Hematopoietic multipotent progenitor cell (in vitro differentiated cells): ENCODE measurements at regions not wholly inside any gene's neighbourhood (a gene's known extent, or its start where the extent isn't known, plus 50 kb on each side); places are given as distances from the start of the nearest gene placed in this dataset.
"Not testable (repeated sequence)": the region's sequence is repeated elsewhere in the genome, so short reads cannot be mapped to it uniquely, and the experiment has no call there.

ENCODE experiments used
- DNase-seq, 3 donors: peaks; one replicate each; pipeline ENCODE4 v3.0.0-alpha.2; 2011 to 2015; ENCODE audit warnings: low read depth in 2 of 3, low spot score in 2 of 3

DNA sequence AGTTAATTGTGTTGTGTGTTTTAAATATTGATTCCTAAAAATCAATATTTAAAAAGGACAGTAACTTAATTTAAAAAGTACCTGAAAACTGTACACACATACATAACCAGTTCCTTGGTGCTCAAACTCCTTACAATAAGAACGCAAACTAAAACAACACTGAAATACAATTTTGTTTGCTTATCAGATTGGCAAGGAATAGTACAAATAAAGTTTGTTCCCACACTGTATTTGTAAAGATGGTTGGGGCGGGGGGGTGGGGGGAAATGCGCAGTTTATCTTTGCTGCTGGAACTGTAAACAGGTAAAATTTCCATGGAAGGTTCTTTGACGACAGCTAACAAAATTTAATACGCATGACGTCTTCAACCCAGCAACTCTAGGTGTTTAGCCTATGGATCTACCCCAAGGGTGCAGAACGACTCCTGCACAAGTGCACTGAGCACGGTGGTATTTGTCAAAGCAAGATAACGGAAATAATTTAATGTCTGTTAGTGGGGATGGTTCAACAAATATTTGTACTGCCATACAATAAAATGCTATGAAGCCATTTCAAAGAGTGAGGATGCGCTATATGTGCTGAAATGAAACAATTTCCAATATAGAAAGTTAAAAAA lies 96.5 kb downstream of the ING1 start:
- no peak for DNase-seq

DNA sequence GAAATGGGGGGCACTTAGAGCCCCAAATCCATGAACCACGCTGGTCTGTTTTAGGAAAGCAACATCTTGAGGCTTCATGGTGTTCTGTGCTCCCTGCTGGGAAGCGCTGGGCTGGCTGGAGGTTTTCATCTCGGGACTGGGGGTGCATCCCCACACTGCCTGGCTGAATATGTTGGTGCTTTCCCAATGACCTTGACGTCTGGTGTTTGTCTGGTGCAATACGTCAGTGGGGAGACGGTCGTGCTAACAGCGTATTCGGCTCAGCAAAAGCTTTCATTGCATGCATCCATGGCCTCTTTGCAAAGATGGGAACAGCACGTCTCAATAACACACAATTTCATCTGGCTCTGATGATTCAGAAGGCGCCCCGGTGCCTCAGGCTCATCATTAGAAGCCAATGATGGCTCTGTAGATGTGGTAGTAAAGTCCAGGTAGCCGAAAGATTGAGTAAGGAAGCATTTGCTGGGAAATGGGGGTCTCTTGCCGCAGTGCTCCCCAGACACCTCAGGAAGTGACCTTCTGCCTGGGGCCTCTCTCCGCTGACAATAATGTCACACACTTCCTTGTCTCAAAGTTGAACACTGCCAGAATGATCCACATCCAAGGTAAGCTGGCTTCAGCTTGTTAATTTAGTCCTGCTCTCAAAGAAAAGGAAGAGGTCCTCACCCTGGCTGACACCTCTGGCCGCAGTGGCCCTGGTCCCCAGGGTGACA lies 97.7 kb downstream of the ING1 start:
- DNase-seq = no peak

DNA sequence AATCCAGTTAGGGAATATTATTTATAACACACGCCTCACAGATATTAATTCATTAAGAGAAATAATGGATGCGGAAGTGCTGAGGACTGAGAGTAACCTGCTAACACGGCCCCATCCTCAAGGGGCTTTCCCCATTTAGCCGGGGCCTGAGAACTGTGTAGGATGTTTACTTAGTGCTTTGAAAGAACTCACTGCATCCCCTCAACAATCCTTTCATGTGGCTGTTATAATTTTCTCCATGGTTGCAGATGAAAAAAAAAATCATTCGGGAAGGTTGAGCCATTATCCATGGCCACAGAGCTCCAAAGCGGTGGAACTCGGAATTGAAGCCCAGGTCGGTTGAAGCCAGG lies 98.2 kb downstream of the ING1 start:
- DNase-seq = no peak

DNA sequence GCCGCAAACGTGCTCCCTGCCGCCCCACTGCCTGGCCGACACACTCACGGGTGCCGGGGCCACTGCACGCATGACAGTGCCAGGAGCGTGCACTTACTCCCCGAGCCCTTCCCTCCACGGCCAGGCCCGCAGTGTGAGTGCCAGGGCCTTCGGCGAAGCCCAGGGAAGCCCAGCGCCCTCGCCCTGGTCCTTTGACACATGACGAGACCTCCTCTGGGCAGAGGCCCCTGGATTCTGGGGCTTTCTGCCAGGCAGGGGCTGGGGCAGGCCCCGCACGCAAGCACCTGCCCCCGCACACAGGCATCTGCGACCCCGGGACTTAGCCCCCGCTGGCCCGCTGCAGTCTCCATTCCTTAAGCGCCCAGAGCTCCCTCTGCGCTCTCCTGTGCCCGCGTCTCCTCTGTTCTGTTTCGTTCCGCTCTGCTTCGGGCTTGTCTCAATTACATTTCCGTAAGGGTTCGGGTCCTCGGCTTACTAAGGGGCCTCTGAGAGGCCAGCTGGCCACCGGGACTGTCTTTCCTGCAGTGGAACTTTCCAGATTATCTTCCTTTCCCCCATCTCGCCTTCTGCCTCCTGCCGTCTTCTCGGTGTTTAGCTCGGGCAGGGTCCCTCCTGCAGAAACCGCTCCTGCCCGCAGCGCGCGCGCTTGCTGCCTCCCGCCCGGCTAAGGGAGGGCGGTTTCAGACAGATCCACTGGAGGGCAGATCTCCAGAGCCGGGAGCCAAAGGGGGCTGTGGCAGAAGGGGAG lies 98.8 kb downstream of the ING1 start:
- DNase-seq = no peak

DNA sequence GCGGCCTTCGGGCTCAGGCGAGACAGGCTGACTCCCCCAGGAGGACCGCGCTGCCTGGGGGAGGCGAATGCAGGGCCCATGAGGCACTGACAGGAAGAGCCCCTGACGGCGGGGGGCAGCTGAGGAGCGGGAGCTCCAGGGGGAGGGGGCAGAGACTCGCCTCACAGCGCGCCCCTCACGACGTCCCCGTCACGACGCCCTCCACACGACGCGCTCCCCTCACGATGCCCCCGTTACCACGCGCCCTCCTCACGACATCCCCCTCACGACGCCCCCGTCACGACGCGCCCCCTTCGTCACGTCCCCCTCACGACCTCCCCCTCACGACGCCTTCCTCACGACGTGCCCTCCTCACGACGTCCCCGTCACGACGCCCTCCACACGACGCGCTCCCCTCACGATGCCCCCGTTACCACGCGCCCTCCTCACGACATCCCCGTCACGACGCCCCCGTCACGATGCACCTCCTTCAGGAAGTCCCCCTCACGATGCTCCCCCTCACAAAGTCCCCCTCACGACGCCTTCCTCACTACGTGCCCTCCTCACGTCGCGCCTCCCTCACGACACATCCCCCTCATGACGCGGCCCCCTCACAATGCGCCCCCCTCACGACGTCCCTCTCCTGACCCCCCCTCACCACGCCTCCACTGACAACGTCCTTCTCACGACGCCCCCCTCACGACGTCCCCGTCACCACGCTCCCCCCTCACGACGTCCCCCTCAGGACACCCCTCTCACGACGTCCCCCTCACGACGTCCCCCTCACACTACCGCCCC lies 99.6 kb downstream of the ING1 start:
- DNase-seq = no peak

DNA sequence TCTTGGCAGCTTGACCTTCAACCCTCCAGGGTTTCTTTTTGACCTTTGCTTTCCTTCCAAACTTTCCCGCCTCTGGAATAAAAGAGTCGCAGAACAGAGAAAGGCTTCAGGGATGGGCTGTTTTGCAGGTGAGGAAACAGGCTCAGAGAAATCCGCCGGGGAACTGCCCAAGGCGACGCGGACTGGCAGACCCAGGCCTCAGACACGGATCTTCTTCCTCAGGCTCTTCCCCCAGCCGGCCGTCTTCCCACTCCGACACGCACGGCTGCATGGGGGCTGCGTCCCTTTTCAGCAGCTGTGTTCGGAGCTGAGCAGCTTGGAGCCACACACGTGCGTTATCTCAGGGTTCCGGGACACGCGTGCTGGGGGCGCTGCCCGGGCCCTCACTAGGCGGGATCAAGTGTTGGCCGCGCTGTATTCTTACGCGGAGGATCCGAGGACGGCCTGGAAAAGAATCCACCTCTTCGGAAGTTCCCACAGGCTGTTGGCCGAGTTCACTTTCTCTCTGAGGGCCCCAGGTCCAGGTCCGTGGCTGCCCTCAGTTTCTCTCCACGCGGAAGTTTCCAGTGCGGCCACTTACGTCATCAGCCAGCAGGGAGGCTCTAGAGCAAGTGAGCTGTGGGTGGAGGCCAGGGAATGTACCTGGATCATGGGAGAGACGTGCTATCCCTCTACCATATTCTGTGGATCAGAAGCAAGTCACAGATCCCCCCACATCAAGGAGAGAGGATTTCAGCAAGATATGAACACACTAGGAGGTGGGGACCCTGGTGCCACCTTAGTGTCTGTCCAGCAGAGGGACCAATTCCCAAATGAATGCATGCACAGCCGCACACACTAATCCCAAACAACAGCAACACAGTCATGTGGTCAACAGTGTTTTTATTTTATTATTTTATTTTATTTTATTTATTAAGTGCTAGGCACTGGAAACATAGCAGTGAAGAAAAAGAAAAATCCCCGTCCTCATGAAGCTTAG lies 100.4 kb downstream of the ING1 start:
- DNase-seq = no peak

DNA sequence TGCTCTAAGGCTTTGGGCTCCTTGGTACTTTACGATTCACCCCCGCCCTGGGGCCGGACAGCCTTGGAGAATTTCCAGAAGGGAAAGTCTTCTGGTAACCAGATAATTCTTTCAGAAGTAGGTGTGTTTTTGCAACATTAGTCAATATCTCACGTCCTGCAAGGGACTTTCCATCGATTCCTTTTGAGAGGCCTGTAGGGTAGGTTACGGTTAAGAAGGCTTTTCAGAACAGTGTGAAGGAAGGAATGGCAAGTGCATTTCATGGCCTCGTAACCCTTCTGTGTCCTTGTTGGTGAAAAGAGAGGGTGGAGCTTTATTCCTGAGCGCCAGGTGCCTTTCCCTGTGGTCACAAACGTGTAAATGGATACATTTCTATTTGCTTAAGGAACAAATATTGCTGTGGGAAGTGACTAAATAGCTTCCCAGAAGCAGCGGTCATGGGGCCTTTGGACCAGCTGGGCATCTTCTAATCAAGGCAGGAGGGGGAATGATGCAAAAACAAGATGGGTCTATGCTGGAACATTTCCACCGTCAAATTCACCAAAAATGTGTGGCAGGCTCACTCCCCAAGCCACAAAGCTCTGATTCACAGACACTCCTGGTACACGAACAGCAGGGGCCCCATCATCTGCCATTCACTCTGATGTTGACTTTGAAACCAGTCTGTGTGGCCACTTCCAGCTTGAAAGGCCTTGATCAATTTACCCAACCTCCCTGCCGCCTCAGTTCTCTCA lies 99.2 kb downstream of the ANKRD10 start:
- no peak for DNase-seq

DNA sequence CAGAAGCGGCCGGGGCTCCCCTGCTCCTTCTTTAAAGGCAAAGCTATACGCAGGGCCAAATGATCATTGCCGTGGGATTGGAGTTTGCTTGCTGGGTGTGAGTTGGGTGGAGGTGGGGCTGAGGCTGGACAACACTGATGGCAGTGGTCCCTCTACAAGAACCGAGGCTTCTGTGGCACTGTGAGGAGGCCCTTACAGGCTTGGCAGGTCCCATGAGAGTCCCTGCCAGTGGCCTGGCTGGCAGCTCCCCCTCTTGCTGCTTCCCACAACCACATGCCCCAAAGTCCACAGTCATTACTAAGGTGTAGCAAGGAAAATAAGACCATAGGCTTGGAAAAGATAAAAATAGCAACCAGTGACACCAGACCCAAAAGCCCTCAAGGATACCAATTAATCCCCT lies 98.4 kb downstream of the ANKRD10 start:
- DNase-seq = no peak

DNA sequence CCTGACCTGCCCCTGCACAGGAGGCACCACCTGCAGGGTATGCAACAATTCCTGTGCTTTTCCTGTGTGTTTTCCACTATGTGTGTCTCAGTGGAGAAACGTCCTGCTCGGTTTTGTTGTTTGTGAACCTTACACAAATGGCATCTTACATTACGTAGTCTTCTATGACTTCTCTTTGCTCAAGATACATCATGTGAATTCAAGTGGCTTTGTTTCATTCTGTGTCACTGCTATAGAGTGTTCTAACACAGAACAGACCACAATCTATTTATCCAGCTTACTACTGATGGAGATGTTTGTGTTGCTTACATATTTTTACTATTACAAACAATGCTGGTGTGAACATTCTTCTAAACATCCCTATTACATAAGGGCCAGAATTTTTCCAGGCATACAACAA lies 97.7 kb downstream of the ANKRD10 start:
- DNase-seq = no peak

DNA sequence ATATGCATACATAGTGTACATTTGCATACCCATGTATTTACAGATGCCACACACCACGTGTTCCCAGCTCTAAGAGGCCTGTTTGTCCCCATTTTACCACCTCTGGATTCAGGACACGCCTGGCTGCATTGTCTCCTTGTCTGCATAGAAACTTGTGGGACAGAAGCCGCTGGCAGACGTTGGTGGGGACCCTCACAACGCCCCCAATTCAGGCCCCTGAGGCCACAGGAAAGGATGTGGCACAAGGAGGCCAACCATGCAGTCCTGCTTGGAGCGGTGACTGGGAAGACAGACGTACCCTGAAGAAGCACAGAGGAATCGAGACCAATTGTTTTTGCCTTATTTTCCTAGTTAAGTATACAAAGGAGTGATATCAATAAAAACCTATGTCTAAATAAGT lies 96.1 kb downstream of the ANKRD10 start:
- DNase-seq = no peak

DNA sequence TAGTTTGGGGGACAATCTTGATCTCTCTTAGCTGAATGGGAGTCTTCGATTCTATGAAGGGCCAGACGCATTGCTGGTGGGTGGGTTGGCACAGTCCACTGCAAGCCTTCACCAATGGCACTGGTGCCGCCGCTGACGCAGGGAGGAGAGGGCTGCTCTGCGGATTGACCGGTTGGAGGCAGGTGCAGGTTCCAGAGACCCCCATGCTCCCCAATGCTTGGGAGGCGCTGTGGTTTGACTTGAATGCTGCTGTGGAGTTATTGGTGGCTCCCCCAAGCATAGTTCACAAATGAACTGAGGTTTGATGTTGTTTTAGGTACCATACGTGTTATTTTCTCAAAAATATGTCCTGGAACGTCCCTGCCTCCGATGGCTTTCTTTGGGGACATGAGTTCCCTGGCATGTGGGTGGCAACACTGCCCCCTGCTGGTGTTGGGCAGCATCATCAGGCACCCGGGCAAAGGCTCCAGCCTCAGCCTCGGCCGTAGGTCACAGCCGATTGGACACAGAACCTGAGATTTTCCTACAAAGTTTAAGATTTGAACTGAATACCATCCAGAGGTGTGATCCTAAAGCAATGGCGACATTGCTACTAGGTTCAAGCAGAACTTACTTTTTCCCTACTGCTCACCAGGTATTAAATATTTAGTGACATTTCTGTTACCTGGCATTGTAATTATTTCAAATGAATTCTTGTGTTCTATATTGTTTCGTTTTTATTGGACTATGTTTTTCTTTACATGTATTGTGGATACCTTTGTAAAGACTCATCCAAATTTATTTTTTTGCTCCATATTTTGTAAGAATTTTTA lies 95.5 kb downstream of the ANKRD10 start:
- DNase-seq = peak; percentile 58 to 81 (median 67)

DNA sequence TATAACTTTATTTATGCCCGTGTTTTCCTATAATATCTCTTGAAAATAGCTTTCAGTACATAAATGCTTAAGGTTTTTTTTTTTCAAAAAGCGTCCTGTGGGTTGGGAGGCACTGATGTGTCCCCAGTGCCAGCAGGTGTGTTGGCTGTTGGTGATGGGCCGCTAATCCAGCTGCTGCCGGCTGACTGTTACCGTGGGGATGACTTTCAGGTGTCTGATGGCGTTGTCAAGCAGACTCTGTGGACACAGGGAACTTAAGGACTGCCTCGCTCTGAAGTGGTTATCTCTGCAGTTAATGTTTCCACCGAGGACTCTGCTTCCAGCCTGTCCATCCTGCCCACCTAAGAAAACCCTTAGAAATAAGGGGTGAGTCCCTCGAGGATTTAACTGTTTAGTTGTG lies 94.5 kb downstream of the ANKRD10 start:
- no peak for DNase-seq

DNA sequence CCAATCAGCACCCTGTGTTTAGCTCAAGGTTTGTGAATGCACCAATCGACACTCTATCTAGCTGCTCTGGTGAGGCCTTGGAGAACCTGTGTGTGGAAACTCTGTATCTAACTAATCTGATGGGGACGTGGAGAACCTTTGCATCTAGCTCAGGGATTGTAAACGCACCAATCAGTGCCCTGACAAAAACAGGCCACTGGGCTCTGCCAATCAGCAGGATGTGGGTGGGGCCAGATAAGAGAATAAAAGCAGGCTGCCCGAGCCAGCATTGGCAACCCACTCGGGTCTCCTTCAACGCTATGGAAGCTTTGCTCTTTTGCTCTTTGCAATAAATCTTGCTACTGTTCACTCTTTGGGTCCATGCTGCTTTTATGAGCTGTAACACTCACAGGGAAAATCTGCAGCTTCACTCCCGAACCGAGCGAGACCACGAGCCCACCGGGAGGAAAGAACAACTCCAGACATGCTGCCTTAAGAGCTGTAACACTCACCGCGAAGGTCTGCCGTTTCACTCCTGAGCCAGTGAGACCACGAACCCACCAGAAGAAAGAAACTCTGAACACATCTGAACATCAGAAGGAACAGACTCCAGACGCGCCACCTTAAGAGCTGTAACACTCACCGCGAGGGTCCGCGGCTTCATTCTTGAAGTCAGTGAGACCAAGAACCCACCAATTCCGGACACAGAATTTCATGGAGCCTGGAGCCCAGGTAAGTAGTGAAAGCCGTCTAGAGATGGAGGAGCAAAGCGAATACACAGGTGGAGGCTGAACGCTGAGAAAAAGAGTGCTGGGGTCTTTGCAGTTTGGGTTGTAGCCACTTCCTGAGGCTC lies 92.8 kb downstream of the ANKRD10 start:
- DNase-seq = not testable (repeated sequence)

DNA sequence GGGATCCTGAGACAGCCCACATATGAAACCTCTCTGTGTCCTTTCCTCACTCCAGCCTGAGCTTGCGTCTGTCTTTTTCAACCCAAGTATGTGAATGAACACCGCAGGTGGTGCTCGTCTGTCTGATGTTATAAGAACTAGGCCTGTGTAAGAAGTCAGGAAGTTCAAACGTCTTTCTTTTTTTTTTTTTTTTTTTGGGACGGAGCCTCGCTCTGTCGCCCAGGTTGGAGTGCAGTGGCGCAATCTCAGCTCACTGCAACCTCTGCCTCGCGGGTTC lies 92.3 kb downstream of the ANKRD10 start:
- no peak for DNase-seq

DNA sequence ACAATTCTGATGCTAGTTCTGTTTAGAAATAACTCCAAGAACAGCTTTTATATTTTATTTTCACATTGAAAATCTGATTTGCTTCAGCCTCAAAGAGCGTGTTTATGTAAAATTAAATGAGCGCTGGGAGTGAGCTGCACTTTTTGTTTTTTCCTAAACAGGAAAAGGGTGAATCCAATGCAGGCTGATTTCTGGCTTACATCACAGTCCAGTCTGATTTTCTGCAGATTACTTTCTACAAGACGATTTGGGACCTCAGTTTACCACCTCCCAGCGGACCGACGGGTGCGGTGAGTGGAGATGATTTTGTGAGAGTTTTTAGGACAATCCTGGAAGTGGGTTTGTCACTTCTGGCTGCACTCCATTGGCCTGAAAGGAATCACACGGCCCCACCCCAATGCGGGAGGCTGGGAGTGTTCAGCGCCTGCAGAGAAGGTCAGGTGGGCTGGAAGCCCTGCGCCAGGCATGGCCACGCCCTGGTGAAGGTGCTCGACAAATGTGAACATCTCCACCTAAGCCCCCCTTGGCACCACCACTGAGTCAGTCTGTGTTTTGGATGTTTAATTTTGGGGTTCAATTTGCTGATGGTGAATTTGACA lies 90.1 kb downstream of the ANKRD10 start:
- no peak for DNase-seq

DNA sequence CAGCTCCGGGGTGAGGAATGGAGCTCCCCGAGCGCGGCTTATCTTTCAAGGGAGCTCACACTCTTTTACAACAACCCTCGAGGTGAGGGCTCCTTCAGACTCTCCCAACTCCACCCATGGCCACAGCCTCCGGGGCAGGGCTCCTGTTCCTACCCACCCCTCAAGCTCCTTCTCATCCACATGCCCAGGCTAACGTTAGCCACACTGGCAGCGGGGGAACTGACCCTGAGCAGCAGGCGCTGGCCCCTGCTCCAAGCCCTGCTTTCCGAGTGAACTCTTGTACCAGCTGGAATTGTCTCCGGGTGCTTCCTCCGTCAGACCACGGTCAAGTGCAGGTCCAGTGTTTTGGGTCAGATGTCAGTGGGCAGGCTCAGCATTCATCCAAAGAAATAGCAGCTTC lies 89.4 kb downstream of the ANKRD10 start:
- no peak for DNase-seq

DNA sequence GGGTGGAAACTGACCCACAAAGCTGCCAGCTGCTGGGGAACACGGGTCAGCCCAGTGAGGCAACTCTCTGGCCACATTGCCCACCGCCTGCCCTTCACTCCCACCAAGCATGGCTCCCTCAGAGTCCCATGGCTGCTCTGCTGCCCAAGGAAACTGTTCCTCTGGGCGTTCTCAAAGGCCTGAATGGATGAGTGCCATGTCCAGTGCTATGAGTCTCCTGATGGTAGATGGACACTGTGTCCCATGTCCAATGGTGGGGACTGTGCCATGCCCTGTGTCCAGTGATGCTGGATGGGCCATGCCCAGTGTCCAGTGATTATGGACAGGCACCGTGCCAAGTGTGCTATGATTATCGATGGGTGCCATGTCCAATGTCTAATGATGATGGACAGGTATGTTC lies 88.8 kb downstream of the ANKRD10 start:
- DNase-seq = no peak
